ENCODE measurements at regions not wholly inside any gene's neighbourhood (a gene's known extent, or its start where the extent isn't known, plus 50 kb on each side); places are given as distances from the start of the nearest gene placed in this dataset.

- TF ChIP-seq, protein P1, sequence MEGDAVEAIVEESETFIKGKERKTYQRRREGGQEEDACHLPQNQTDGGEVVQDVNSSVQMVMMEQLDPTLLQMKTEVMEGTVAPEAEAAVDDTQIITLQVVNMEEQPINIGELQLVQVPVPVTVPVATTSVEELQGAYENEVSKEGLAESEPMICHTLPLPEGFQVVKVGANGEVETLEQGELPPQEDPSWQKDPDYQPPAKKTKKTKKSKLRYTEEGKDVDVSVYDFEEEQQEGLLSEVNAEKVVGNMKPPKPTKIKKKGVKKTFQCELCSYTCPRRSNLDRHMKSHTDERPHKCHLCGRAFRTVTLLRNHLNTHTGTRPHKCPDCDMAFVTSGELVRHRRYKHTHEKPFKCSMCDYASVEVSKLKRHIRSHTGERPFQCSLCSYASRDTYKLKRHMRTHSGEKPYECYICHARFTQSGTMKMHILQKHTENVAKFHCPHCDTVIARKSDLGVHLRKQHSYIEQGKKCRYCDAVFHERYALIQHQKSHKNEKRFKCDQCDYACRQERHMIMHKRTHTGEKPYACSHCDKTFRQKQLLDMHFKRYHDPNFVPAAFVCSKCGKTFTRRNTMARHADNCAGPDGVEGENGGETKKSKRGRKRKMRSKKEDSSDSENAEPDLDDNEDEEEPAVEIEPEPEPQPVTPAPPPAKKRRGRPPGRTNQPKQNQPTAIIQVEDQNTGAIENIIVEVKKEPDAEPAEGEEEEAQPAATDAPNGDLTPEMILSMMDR (IDR thresholded peaks at IDR 0.05; ENCODE audit: poor library complexity): no peak
- TF ChIP-seq EZH2 (IDR thresholded peaks at IDR 0.05; ENCODE audit: borderline replicate concordance): no peak
These were observed 477.3 kb downstream of the KCNJ2 start for GRCh38 chr17:70646673-70647072.

Measured in hepatocyte (in vitro differentiated cells).